ENCODE measurements at regions not wholly inside any gene's neighbourhood (a gene's known extent, or its start where the extent isn't known, plus 50 kb on each side); places are given as distances from the start of the nearest gene placed in this dataset.

DNA sequence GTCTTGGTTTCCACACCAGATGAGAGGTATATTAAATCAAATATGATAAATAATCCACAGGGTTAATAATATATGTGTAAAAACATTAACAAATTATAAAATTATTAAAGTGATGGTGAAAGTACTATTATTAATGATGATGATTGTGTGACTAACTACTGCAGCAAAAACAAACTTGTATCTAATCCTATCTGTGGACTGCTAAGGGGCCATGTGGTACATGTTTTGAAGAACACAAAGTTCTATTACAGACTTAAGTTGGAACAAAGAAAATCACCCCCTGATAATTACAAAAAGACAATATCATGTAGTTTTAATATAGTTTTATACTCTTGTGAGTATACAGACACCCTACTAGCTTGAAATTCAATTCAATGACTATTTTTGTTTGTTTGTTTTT lies 504.2 kb upstream of the NBEA start:
- no peaks in the 10 kb centered on the region for H3K36me3 Mint-ChIP-seq (ENCODE audit: low read depth)
- no peak for DNase-seq
- no peaks in the 10 kb centered on the region for H3K9me3 Mint-ChIP-seq
- no peak overlapping the region for H3K27ac Mint-ChIP-seq
- no peak overlapping the region for H3K4me3 Mint-ChIP-seq
- POLR2A ChIA-PET: no interaction called here
- H3K4me1 Mint-ChIP-seq: no peaks in the 10 kb centered on the region
- H3K27me3 Mint-ChIP-seq: no peaks in the 10 kb centered on the region
- CTCF ChIA-PET: no interaction called here

DNA sequence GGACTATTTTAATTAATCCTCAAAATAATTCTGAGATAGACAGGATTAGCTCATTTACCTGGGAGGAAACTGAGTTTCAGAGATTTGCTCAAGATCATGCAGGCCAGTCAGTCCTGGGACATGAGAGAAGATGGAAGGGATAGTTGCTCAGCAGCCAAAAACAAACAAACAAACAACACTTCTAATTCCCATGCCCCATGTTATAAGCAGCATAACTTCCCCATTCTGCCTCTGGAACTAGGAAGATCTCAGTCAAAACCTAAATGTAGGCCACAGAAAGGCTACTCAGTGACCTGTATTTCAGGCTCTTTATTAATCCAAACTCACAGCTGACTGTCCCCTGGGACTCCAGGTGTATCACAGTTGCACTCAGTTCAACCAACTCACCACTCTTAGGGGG lies 489.2 kb upstream of the NBEA start:
- Mint-ChIP-seq H3K4me1 (no peaks in the 10 kb centered on the region), H3K9me3 (peaks cover 5% of the 10 kb centered on the region), H3K27ac (no peak overlapping the region), H3K36me3 (ENCODE audit: low read depth) (no peaks in the 10 kb centered on the region), H3K4me3 (no peak overlapping the region), H3K27me3 (no peaks in the 10 kb centered on the region)
- no peak for DNase-seq
- CTCF ChIA-PET: no interaction called here
- POLR2A ChIA-PET: no interaction called here

DNA sequence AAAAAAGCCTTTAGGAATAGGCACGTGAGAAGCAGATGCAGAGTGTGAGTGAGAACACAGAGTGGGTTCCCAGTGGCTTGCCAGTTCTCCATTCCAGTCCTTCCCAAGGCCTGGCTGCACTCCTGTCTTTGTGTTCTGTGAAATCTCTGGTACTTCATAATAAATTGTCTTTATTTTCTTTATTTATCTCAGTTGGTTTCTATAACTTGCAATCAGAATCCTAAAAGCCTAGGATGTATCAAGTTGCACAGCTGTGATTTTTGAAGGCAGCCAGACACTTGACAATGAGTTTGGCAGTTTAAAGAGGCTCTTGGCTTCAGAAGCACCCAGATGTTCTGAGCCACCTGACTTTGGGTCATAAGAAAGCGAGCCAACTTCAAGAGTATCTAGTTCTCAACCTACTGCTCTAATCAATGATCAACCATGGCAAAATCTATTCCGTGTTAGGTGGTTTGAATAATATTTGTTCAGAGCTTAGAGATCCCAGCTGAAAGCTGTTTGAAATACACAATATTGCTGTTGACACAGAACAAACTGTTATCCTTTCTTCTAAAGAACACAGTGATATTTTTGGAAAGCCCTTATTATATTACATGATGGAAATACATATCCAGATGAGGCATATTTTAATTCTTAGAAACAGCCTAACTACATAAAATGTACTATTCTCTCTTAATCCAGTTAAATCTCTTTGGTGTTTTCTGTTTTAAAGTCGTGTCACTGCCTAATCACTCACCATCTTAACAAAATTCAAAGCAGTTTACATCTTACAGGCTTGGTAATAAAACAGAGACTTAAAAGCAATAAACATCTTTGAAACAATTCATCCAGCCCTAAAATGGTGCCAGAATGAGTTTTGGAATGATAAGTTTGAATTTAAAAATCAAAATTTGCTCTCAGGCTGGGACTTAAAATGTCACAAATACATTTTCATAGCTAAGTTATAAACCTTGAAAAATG lies 483.0 kb upstream of the NBEA start:
- POLR2A ChIA-PET: no interaction called here

DNA sequence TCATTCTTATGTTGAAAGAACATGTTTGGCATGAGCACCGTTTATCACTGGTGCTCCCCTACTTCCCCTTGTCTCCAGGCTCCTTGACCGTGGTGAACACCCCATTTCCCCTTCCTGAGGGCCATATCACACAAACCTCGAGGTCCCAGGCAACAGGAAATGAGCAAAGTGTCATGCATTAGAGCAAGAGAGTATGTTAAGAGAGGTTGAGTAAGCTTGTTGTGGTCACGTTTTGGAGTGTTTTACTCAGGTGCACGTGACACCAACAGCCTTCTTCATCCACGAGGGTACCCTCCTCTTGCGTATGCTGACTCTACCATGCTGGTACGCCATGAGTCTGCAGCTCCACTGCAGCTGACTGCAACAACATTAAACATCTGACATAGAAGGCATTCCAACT lies 482.2 kb upstream of the NBEA start:
- Mint-ChIP-seq H3K4me1 (no peaks in the 10 kb centered on the region), H3K27ac (no peak overlapping the region), H3K9me3 (peaks cover 5% of the 10 kb centered on the region), H3K36me3 (ENCODE audit: low read depth) (no peaks in the 10 kb centered on the region), H3K27me3 (no peaks in the 10 kb centered on the region), H3K4me3 (no peak overlapping the region)
- CTCF ChIA-PET: no interaction called here
- POLR2A ChIA-PET: no interaction called here
- no peak for DNase-seq

More for the DNA sequence above, 483.0 kb upstream of the NBEA start:
- no peak for DNase-seq
- no peaks in the 10 kb centered on the region for H3K27me3 Mint-ChIP-seq
- H3K4me1 Mint-ChIP-seq: no peaks in the 10 kb centered on the region
- H3K36me3 Mint-ChIP-seq (ENCODE audit: low read depth): no peaks in the 10 kb centered on the region
- H3K27ac Mint-ChIP-seq: no peak overlapping the region
- CTCF ChIA-PET: no interaction called here
- H3K4me3 Mint-ChIP-seq: no peak overlapping the region
- peaks cover 10% of the 10 kb centered on the region for H3K9me3 Mint-ChIP-seq

DNA sequence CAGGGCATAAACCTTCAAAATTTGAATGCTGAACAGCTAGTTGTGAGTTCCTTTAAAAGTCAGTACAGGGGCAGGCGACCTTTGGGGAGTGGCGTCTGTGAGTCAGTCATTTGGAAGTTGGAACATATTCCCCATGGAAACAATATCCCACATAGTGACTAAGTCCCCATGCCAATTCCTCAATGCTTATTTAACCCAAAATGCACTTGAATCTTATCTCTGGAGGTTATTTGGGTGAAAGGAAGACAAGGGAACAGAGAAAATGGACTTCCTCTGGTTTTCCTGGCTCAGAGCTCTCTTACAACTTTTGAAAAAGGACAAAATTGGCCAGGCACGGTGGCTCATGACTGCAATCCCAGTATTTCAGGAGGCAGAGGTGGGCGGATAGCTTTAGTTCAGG lies 479.2 kb upstream of the NBEA start:
- ChIA-PET CTCF (no interaction called here), POLR2A (no interaction called here)
- Mint-ChIP-seq H3K4me3 (no peak overlapping the region), H3K27me3 (no peaks in the 10 kb centered on the region), H3K4me1 (no peaks in the 10 kb centered on the region), H3K36me3 (ENCODE audit: low read depth) (no peaks in the 10 kb centered on the region), H3K27ac (no peak overlapping the region), H3K9me3 (peaks cover 5% of the 10 kb centered on the region)
- DNase-seq: no peak

DNA sequence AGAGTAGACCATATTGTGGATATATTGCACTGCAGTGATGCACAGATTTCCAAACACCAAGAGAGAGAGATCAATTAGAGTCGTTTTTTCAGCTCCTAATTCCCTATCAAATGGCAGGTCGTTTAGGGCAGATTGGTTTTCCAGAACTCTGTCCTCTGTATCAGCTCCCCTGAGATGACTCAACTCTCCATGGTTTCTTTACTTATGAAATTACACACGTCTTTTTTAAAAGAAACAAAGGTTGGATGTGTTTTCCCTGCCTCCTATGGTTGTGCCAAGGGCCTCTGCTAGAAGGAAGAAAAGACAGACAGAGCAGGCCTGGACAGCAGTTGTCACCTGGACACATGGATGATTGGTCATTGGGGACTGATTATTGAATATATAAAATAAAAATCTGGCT lies 478.1 kb upstream of the NBEA start:
- H3K36me3 Mint-ChIP-seq (ENCODE audit: low read depth): no peaks in the 10 kb centered on the region
- POLR2A ChIA-PET: no interaction called here
- H3K4me1 Mint-ChIP-seq: no peaks in the 10 kb centered on the region
- no peak for DNase-seq
- CTCF ChIA-PET: interaction anchor here (0.6 kb wide), 1 partner anchor 1337 kb away, joined by 3 read pairs; no protein-coding TSS in a partner anchor
- no peak overlapping the region for H3K27ac Mint-ChIP-seq
- no peak overlapping the region for H3K4me3 Mint-ChIP-seq
- no peaks in the 10 kb centered on the region for H3K27me3 Mint-ChIP-seq
- peaks cover 5% of the 10 kb centered on the region for H3K9me3 Mint-ChIP-seq

DNA sequence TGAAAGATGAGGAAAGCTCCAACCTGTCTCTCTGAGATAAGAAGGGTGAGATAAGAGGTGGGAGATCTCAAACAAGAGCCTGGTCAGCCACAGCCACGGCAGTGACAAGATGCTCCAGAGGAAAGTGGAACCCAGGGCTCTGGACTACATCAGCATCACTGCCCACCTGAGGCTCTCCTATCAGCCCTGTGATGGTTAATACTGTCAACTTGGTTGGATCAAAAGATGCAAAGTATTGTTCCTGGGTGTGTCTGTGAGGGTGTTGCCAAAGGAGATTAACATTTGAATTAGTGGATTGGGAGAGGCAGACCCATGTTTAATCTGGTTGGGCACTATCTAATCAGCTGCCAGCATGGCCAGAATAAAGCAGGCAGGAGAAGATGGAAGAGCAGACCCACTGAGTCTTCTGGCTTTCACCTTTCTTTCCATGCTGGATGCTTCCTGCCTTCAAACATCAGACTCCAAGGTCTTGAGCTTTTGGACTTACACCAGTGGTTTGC lies 476.6 kb upstream of the NBEA start:
- Mint-ChIP-seq H3K4me1 (no peaks in the 10 kb centered on the region), H3K36me3 (ENCODE audit: low read depth) (no peaks in the 10 kb centered on the region), H3K9me3 (peaks cover 3% of the 10 kb centered on the region), H3K27ac (no peak overlapping the region), H3K27me3 (no peaks in the 10 kb centered on the region), H3K4me3 (no peak overlapping the region)
- ChIA-PET CTCF (no interaction called here), POLR2A (no interaction called here)
- DNase-seq: no peak

DNA sequence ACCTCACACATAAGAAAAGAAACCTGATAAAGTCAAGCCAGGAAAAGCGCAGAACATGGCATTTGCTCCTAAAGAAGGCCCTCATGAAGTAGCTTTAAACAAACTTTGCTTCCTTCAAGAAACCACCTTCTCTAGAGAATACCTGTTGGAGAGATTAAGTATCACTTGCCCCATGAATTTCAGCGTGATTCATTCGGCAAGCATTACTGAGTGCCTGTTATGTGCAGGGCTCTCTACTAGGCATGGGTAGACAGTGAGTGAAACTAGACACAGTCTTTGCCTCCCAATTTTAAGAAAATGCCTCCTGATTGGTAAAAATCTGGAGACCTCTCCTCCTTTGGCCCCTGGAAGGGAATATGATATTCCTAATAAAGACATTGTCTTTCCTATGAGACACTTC lies 475.8 kb upstream of the NBEA start:
- ChIA-PET CTCF (no interaction called here), POLR2A (no interaction called here)
- H3K9me3 Mint-ChIP-seq: no peaks in the 10 kb centered on the region
- no peaks in the 10 kb centered on the region for H3K36me3 Mint-ChIP-seq (ENCODE audit: low read depth)
- no peaks in the 10 kb centered on the region for H3K27me3 Mint-ChIP-seq
- no peaks in the 10 kb centered on the region for H3K4me1 Mint-ChIP-seq
- DNase-seq: no peak
- no peak overlapping the region for H3K27ac Mint-ChIP-seq
- H3K4me3 Mint-ChIP-seq: no peak overlapping the region

DNA sequence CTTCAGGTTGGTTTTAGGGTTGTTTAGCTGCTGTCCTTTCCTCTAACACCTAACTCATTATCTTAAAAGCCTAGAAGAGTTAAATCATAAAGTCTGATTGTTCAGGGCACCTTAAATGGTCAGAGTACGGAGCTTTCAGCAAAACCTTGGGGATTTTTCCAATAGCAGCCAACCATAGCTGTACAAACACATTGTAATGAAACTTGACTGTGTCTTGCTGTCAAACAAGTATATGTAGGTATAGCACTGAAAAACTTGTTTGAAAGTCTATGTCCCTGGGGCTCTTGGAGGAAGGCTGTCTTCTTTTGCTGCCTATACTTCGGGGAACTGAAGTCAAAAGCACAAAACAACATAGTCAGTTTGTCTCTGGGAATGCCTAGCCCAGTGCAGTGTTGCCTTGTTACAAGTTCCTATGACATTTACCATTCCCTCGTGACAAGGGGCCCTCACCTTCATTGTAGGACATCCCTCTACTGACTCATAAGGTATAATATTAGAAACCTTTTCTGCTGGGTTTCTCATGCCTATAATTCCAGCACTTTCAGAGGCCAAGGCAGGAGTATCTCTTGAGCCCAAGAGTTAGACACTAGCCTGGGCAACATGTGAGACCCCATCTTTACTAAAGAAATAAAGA lies 474.5 kb upstream of the NBEA start:
- no peak for DNase-seq
- H3K36me3 Mint-ChIP-seq (ENCODE audit: low read depth): no peaks in the 10 kb centered on the region
- ChIA-PET CTCF (no interaction called here), POLR2A (no interaction called here)
- H3K9me3 Mint-ChIP-seq: no peaks in the 10 kb centered on the region
- no peaks in the 10 kb centered on the region for H3K4me1 Mint-ChIP-seq
- no peaks in the 10 kb centered on the region for H3K27me3 Mint-ChIP-seq
- no peak overlapping the region for H3K4me3 Mint-ChIP-seq
- H3K27ac Mint-ChIP-seq: no peak overlapping the region

DNA sequence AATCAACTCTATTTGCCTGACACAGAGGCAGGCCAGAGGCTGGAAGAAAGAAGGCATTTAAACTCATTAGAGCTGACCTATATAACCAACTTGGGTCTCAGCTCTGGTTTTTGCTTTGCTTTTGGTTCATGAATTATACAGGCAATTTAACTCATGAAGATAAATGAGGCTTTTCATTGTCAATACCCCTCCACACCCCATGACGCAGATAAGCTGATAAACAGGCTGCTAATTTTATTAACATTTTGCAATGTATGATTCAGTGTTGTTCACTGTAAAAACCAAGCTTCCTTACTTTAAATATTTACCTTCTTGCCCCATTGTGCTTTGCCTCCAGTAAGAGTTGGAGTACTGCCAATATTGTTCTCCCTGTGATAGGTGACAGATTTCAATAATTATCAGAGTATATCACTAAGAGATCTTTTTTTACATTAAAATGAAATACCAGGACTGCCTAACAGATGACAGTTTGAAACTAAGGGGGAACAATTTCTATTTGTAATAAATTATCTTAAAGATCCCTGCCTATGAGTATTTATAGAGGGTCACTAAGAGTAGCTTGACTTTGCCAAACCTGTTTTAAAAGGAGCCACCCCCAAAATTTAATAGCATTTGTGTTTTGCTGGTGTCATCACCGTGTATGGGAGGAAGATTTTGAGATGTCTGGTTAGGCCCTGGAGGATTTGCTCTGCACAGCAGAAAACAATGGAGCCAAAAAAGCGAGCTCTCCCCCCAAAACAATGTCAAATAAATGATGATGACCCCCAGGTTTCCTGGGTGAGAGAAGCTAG lies 472.7 kb upstream of the NBEA start:
- Mint-ChIP-seq H3K27ac (no peak overlapping the region), H3K4me3 (no peak overlapping the region), H3K4me1 (no peaks in the 10 kb centered on the region), H3K9me3 (no peaks in the 10 kb centered on the region), H3K27me3 (no peaks in the 10 kb centered on the region), H3K36me3 (ENCODE audit: low read depth) (no peaks in the 10 kb centered on the region)
- POLR2A ChIA-PET: no interaction called here
- no peak for DNase-seq
- CTCF ChIA-PET: no interaction called here

DNA sequence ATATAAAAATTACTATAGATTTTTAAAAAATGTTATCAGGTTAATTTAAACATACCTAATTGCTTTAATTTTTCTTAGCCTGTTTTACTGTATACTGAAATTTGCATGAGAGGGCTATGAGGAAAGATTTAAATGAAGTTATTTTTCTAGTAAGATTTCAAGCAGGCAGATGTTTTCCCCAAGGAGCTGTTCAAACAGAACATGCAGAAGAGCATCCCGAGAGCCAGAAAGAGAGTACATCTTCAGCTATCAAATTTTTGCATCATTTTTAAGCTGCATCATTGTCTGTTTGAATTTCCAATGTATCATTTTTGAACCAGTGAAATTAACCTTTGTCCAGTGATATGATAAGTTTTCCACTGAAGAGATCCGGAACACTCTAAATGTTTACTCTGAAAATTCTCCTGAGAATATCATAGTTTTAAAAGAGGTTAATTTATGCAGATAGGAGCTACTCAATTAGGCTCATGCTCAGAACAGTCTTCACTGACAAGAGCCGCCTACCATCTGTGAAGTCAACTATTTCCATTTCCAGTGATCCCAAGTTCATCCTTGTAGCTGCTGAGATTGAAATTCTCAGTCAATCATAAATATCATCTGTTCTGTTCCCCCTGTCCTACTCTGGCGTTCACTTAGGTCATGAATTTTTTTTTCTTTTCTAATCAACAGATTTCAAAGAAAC lies 467.7 kb upstream of the NBEA start:
- CTCF ChIA-PET: no interaction called here
- H3K4me1 Mint-ChIP-seq: no peaks in the 10 kb centered on the region
- POLR2A ChIA-PET: no interaction called here
- H3K4me3 Mint-ChIP-seq: no peak overlapping the region
- H3K27me3 Mint-ChIP-seq: no peaks in the 10 kb centered on the region
- no peak for DNase-seq
- no peaks in the 10 kb centered on the region for H3K9me3 Mint-ChIP-seq
- H3K27ac Mint-ChIP-seq: no peak overlapping the region
- no peaks in the 10 kb centered on the region for H3K36me3 Mint-ChIP-seq (ENCODE audit: low read depth)

DNA sequence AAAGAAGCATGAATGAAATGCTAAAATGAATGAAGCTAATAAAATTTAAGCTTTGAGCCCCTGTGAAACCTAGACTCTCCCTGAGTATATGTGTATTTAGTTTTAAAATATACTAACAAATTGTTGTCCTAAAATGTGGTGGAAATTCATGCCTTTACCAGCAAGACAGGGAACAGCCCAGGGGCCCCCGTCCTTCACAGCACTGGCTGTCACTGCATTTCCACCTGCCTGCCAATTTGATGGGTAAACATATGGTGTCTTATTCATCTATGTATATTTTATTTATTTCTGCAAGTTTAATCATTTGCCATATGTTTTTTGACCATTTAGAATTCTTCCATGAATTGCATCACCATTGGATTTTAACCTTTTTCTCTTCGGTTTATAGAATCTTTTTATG lies 463.7 kb upstream of the NBEA start:
- POLR2A ChIA-PET: no interaction called here
- Mint-ChIP-seq H3K4me1 (no peaks in the 10 kb centered on the region), H3K27ac (no peak overlapping the region)

DNA sequence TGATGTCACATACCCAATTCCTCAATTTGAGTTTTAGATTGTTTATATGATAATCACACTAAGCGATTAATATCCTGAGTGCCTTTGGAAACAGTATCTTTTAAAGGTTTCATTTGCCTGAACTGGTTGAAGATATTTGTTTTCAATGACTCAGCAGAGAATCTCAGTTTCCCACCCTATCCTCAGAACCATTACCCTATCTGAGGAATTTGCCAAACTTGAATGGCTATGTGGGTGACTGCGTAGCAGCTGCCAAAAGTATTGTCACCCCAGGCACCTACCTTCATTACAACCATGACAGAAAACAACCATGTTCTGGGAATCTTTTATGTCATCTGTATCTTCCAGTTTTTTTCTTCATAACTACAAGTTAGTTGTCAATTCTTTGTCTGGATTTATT lies 440.1 kb upstream of the NBEA start:
- Mint-ChIP-seq H3K27me3 (no peaks in the 10 kb centered on the region), H3K36me3 (ENCODE audit: low read depth) (no peaks in the 10 kb centered on the region), H3K9me3 (peaks cover 6% of the 10 kb centered on the region), H3K4me1 (no peaks in the 10 kb centered on the region), H3K4me3 (no peak overlapping the region), H3K27ac (no peak overlapping the region)
- no peak for DNase-seq
- ChIA-PET POLR2A (no interaction called here), CTCF (no interaction called here)

More for the DNA sequence above, 463.7 kb upstream of the NBEA start:
- DNase-seq: no peak
- Mint-ChIP-seq H3K36me3 (ENCODE audit: low read depth) (no peaks in the 10 kb centered on the region), H3K4me3 (no peak overlapping the region), H3K27me3 (no peaks in the 10 kb centered on the region), H3K9me3 (no peaks in the 10 kb centered on the region)
- CTCF ChIA-PET: no interaction called here
